ENCODE measurements at regions not wholly inside any gene's neighbourhood (a gene's known extent, or its start where the extent isn't known, plus 50 kb on each side); places are given as distances from the start of the nearest gene placed in this dataset.
"Not testable (repeated sequence)": the region's sequence is repeated elsewhere in the genome, so short reads cannot be mapped to it uniquely, and the experiment has no call there.

- Mint-ChIP-seq H3K9me3 (no peaks in the 10 kb centered on the region), H3K27ac (no peak overlapping the region), H3K27me3 (peaks cover 17% of the 10 kb centered on the region), H3K36me3 (no peaks in the 10 kb centered on the region), H3K4me3 (no peak overlapping the region), H3K4me1 (no peaks in the 10 kb centered on the region)
- no peak for DNase-seq
- CTCF ChIA-PET: no interaction called here
Measured at GRCh38 chr3:101124125-101124524, 130.9 kb upstream of the ABI3BP start.

GRCh38 chr3:101123081-101123480, 129.9 kb upstream of the ABI3BP start:
- no peaks in the 10 kb centered on the region for H3K36me3 Mint-ChIP-seq
- no peak overlapping the region for H3K27ac Mint-ChIP-seq
- no peaks in the 10 kb centered on the region for H3K9me3 Mint-ChIP-seq
- CTCF ChIA-PET: no interaction called here
- H3K4me3 Mint-ChIP-seq: no peak overlapping the region
- no peaks in the 10 kb centered on the region for H3K4me1 Mint-ChIP-seq
- DNase-seq: no peak
- H3K27me3 Mint-ChIP-seq: peaks cover 13% of the 10 kb centered on the region

GRCh38 chr3:101122681-101123080, 129.5 kb upstream of the ABI3BP start:
- Mint-ChIP-seq H3K4me3 (no peak overlapping the region), H3K27me3 (peaks cover 13% of the 10 kb centered on the region), H3K4me1 (no peaks in the 10 kb centered on the region), H3K9me3 (no peaks in the 10 kb centered on the region), H3K27ac (no peak overlapping the region), H3K36me3 (no peaks in the 10 kb centered on the region)
- CTCF ChIA-PET: no interaction called here
- no peak for DNase-seq

- H3K27ac Mint-ChIP-seq: no peak overlapping the region
- H3K9me3 Mint-ChIP-seq: no peaks in the 10 kb centered on the region
- no peak for DNase-seq
- CTCF ChIA-PET: no interaction called here
- no peak overlapping the region for H3K4me3 Mint-ChIP-seq
- no peaks in the 10 kb centered on the region for H3K4me1 Mint-ChIP-seq
- peaks cover 10% of the 10 kb centered on the region for H3K27me3 Mint-ChIP-seq
- H3K36me3 Mint-ChIP-seq: no peaks in the 10 kb centered on the region
Measured at GRCh38 chr3:101120039-101120438, 126.8 kb upstream of the ABI3BP start.

- peaks cover 5% of the 10 kb centered on the region for H3K27me3 Mint-ChIP-seq
- no peak overlapping the region for H3K4me3 Mint-ChIP-seq
- H3K27ac Mint-ChIP-seq: no peak overlapping the region
- H3K9me3 Mint-ChIP-seq: no peaks in the 10 kb centered on the region
- CTCF ChIA-PET: no interaction called here
- H3K4me1 Mint-ChIP-seq: no peaks in the 10 kb centered on the region
- no peak for DNase-seq
- no peaks in the 10 kb centered on the region for H3K36me3 Mint-ChIP-seq
Measured at GRCh38 chr3:101119535-101119934, 126.3 kb upstream of the ABI3BP start.

- no peaks in the 10 kb centered on the region for H3K36me3 Mint-ChIP-seq
- no peak overlapping the region for H3K27ac Mint-ChIP-seq
- DNase-seq: no peak
- H3K4me1 Mint-ChIP-seq: no peaks in the 10 kb centered on the region
- peaks cover 4% of the 10 kb centered on the region for H3K27me3 Mint-ChIP-seq
- H3K4me3 Mint-ChIP-seq: no peak overlapping the region
- H3K9me3 Mint-ChIP-seq: no peaks in the 10 kb centered on the region
- CTCF ChIA-PET: no interaction called here
Measured at GRCh38 chr3:101117980-101118379, 124.8 kb upstream of the ABI3BP start.

DNA sequence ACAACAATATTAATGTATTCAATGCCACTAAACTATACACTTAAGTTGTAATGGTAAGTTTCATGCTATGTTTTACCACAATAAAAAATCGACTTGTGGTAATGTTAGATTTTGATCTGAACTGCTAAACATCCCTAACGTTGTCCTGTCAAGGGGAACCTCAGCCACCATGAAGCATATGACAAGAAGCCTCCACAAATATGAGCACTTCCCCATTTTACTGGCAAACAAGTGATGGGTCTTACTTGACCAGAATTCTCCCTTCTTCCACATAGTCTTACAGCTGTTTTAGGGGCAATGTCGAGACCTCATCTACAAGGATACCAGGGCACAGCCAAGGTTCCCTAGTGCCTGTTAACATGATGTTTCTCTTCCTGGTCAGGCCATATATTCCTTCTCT, 124.2 kb upstream of the ABI3BP start:
- DNase-seq: no peak
- no peaks in the 10 kb centered on the region for H3K4me1 Mint-ChIP-seq
- H3K27ac Mint-ChIP-seq: no peak overlapping the region
- no peaks in the 10 kb centered on the region for H3K9me3 Mint-ChIP-seq
- no peak overlapping the region for H3K4me3 Mint-ChIP-seq
- CTCF ChIA-PET: no interaction called here
- H3K27me3 Mint-ChIP-seq: peaks cover 4% of the 10 kb centered on the region
- H3K36me3 Mint-ChIP-seq: no peaks in the 10 kb centered on the region

DNA sequence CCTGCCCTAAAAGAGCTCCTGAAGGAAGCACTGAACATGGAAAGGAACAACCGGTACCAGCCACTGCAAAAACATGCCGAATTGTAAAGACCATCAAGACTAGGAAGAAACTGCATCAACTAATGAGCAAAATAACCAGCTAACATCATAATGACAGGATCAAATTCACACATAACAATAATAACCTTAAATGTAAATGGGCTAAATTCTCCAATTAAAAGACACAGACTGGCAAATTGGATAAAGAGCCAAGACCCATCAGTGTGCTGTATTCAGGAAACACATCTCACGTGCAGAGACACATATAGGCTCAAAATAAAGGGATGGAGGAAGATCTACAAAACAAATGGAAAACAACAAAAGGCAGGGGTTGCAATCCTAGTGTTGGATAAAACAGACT, 117.1 kb upstream of the ABI3BP start:
- H3K4me1 Mint-ChIP-seq, H3K4me3 Mint-ChIP-seq, H3K27me3 Mint-ChIP-seq, DNase-seq, H3K27ac Mint-ChIP-seq, H3K9me3 Mint-ChIP-seq, H3K36me3 Mint-ChIP-seq, CTCF ChIA-PET: not testable (repeated sequence)

GRCh38 chr3:101104321-101104720, 111.1 kb upstream of the ABI3BP start:
- H3K9me3 Mint-ChIP-seq: peaks cover under 1% of the 10 kb centered on the region
- no peak overlapping the region for H3K27ac Mint-ChIP-seq
- H3K36me3 Mint-ChIP-seq: no peaks in the 10 kb centered on the region
- no peaks in the 10 kb centered on the region for H3K4me1 Mint-ChIP-seq
- DNase-seq: no peak
- H3K4me3 Mint-ChIP-seq: no peak overlapping the region
- CTCF ChIA-PET: no interaction called here
- H3K27me3 Mint-ChIP-seq: no peaks in the 10 kb centered on the region

GRCh38 chr3:101102678-101103296, 109.6 kb upstream of the ABI3BP start:
- Mint-ChIP-seq H3K4me1 (no peaks in the 10 kb centered on the region), H3K4me3 (no peak overlapping the region), H3K27ac (no peak overlapping the region), H3K36me3 (no peaks in the 10 kb centered on the region), H3K27me3 (no peaks in the 10 kb centered on the region), H3K9me3 (no peaks in the 10 kb centered on the region)
- DNase-seq: no peak
- CTCF ChIA-PET: no interaction called here

GRCh38 chr3:101100361-101101009, 107.3 kb upstream of the ABI3BP start:
- H3K27ac Mint-ChIP-seq: no peak overlapping the region
- no peaks in the 10 kb centered on the region for H3K36me3 Mint-ChIP-seq
- no peak for DNase-seq
- no peak overlapping the region for H3K4me3 Mint-ChIP-seq
- H3K4me1 Mint-ChIP-seq: no peaks in the 10 kb centered on the region
- CTCF ChIA-PET: no interaction called here
- H3K27me3 Mint-ChIP-seq: no peaks in the 10 kb centered on the region
- no peaks in the 10 kb centered on the region for H3K9me3 Mint-ChIP-seq

GRCh38 chr3:101099791-101100190, 106.6 kb upstream of the ABI3BP start:
- Mint-ChIP-seq H3K9me3 (no peaks in the 10 kb centered on the region), H3K4me1 (no peaks in the 10 kb centered on the region), H3K36me3 (no peaks in the 10 kb centered on the region), H3K27me3 (no peaks in the 10 kb centered on the region), H3K4me3 (no peak overlapping the region), H3K27ac (no peak overlapping the region)
- DNase-seq: no peak
- CTCF ChIA-PET: no interaction called here

DNA sequence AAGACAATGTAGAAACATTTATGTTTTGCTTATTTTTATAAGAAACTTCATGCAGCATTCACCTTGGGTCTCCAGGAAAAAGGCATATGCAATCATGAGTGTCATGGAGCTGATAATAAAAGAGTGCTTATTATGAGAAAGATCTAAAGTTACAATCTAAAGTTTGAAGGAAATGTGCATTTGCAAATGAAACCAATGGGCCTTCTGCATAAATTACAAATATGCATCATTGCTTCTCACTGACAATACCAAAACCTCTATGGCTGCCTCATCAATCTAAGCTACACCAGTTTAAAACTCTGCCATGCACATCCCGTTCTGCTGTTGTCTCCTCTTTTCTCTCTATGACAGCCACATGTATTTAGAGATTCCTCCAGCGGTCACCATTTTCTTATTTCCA, 103.2 kb upstream of the ABI3BP start:
- CTCF ChIA-PET: no interaction called here

DNA sequence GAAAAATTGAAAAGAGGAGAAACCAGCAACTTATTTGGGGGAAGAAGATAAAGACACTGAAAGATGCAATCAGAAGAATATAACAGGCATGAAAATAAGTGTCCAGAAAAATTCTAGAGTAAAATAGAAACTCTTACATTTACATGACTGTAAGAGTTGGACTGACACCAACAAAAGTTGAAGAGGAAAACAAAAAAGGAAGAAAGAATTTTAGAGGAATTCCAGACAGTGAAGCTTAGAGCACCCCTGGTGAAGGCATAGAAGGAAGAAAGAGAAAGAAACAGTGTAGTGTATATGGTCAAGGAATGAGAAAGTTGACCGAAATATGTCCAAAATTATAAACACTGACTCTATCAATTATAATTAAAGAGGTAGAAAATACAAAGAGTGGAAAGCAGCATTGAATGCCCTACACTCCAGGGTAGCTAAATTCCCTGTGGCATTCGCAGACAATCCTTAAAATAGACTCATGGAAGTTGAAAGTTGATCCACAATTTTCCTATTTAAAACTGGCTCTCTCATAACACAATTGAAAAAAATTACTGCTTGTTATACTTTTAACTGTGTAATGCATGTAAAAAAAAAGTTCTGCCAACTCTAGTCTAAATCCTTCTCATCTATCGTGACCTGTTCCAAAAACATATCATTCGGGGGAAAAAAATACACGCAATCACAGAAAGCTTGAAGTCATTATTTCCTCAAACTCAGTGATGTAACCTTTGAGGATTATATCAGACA, 102.6 kb upstream of the ABI3BP start:
- H3K4me1 Mint-ChIP-seq: no peaks in the 10 kb centered on the region
- H3K36me3 Mint-ChIP-seq: no peaks in the 10 kb centered on the region
- no peaks in the 10 kb centered on the region for H3K27me3 Mint-ChIP-seq
- no peak for DNase-seq
- CTCF ChIA-PET: no interaction called here
- H3K4me3 Mint-ChIP-seq: no peak overlapping the region
- H3K27ac Mint-ChIP-seq: no peak overlapping the region
- H3K9me3 Mint-ChIP-seq: no peaks in the 10 kb centered on the region

More for the DNA sequence above, 103.2 kb upstream of the ABI3BP start:
- Mint-ChIP-seq H3K4me1 (no peaks in the 10 kb centered on the region), H3K9me3 (no peaks in the 10 kb centered on the region), H3K4me3 (no peak overlapping the region), H3K27ac (no peak overlapping the region), H3K27me3 (no peaks in the 10 kb centered on the region), H3K36me3 (no peaks in the 10 kb centered on the region)
- no peak for DNase-seq

DNA sequence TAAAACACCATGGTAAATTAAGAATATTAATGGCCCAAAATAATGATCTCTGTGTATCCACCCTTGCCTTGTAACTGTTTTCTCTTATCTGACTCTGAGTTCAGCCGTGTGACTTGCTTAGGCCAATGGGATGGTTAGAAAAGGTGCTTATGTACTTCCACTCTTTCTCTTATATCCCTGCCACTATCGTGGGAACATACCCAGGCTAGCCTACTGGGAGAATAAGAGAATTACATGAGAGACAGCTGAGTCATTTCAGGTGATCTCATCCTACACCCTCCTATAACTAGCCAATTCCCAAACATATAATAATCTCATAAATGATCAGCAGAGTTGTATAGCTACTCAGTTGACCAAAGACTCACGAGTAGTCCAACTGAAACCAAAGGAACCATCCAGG, 98.3 kb upstream of the ABI3BP start:
- peaks cover 4% of the 10 kb centered on the region for H3K27me3 Mint-ChIP-seq
- no peaks in the 10 kb centered on the region for H3K9me3 Mint-ChIP-seq
- no peak overlapping the region for H3K27ac Mint-ChIP-seq
- no peak overlapping the region for H3K4me3 Mint-ChIP-seq
- no peaks in the 10 kb centered on the region for H3K4me1 Mint-ChIP-seq
- no peak for DNase-seq
- CTCF ChIA-PET: no interaction called here
- no peaks in the 10 kb centered on the region for H3K36me3 Mint-ChIP-seq

Measured in activated naive CD4-positive, alpha-beta T cell treated with anti-CD3 and anti-CD28 coated beads, Interleukin-2, amount 10 ng/mL, durations not matched to agents 7 days and 5 days (primary cell).